GM19035 (cell line): ENCODE measurements at regions not wholly inside any gene's neighbourhood (a gene's known extent, or its start where the extent isn't known, plus 50 kb on each side); places are given as distances from the start of the nearest gene placed in this dataset.
"Not testable (repeated sequence)": the region's sequence is repeated elsewhere in the genome, so short reads cannot be mapped to it uniquely, and the experiment has no call there.

ENCODE experiments used
- ATAC-seq: cut with Tn5 transposase; IDR thresholded peaks from one replicate; pipeline ENCODE4 v1.9.1; 2021; ENCODE audit not compliant: unreplicated experiment

DNA sequence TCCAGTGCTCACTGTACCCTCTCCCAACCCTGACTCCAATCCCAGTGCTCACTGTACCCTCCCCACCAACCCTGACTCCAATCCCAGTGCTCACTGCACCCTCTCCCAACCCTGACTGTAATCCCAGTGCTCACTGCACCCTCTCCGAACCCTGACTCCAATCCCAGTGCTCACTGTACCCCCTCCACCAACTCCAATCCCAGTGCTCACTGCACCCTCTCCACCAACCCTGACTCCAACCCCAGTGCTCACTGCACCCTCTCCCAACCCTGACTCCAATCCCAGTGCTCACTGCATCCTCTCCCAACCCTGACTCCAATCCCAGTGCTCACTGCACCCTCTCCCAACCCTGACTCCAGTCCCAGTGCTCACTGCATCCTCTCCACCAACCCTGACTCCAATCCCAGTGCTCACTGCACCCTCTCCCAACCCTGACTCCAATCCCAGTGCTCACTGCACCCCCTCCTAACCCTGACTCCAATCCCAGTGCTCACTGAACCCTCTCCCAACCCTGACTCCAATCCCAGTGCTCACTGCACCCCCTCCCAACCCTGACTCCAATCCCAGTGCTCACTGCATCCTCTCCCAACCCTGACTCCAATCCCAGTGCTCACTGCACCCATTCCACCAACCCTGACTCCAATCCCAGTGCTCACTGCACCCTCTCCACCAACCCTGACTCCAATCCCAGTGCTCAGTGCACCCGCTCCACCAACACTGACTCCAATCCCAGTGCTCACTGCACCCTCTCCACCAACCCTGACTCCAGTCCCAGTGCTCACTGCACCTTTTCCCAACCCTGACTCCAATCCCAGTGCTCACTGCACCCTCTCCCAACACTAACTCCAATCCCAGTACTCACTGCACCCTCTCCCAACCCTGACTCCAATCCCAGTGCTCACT lies 136.3 kb upstream of the ZNF618 start:
- ATAC-seq = not testable (repeated sequence)

DNA sequence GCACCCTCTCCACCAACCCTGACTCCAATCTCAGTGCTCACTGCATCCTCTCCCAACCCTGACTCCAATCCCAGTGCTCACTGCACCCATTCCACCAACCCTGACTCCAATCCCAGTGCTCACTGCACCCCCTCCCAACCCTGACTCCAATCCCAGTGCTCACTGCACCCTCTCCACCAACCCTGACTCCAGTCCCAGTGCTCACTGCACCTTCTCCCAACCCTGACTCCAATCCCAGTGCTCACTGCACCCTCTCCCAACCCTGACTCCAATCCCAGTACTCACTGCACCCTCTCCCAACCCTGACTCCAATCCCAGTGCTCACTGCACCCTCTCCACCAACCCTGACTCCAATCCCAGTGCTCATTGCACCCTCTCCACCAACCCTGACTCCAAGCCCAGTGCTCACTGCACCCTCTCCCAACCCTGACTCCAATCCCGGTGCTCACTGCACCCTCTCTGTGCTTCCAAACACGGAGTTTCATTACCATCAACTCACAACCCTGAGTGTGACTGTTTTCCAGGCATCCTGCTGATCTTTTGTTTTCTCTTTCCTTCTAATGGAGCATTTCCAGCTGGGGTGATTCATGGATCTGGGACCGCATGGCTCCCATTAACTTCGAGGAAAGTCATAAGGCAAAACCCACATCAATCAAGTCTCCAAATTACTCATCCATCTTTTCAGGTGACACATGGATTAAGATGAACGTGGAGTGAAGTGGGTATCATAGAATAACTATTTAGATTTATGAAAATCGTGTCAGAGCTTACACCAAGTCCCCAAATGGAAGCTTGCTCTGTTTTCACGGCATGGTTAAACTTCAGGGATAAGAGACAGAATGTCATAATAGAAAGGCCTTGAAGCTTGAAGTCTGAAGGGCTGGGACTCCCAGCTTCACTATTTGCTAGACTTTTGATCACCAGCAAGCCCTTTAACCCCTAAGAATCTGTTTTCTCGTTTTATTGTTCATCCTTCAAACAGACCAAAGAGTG lies 135.3 kb upstream of the ZNF618 start:
- ATAC-seq = not testable (repeated sequence)

DNA sequence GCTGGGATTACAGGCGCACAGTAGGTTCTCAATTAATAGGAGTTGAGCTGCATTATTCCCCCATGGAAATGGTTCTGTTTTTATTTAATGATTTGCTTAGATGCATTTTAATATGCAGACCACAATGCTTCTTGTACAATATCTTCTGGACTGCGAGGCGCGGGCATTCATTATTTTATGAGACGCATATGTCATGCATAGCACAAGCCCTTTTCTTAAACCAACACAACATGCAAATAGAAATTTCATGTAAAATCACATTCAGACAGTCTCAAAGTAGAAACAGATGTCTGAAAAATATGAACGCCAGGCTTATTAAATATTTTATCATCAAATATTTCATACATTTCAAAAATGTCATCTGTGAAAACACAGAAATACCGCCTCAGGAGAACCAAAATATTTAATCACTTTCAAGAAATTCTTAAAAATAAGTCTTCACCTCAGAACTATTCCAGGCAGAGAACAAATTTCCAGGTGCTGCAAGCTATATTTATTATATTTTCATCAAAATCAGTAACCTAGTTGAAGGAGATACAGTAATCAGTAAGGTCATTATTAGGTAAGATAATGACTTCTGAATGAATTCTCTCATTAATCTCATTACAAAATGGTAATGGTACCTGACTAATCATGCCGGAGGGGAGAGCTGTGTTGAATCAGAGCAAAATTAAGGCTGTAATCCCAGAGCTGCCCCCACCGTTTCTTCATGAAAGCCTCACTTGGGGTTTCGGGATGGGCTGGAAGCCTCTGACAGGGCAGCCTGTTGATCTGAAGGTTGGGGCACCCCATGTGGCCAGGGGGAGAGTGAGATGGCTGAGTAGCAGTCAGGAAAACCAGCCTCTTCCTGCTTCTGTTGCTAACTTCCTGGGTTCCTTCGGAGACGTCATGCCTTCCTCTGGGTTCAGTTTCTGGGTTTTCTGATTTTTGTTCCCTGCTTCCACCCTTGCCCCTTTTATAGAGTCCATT lies 133.9 kb upstream of the ZNF618 start:
- no peak for ATAC-seq

DNA sequence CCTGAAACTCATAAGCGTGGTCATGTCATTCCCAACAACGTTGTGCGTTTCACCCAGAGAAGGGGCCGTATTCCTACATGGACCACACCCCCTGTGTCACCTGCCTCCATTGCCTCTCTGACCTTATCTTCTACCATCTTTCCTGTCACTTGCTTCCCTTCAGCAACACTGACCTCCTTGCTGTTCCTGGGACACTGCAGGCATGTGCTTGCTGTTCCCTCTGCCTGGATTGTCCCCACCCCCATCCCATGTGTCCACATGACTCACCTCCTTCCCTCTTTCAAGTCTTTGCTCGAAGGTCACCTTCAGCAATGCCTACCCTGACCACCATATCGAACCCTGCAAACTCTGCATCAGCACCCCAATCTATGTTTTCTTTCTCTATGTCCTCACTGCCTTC lies 133.2 kb upstream of the ZNF618 start:
- ATAC-seq = no peak

DNA sequence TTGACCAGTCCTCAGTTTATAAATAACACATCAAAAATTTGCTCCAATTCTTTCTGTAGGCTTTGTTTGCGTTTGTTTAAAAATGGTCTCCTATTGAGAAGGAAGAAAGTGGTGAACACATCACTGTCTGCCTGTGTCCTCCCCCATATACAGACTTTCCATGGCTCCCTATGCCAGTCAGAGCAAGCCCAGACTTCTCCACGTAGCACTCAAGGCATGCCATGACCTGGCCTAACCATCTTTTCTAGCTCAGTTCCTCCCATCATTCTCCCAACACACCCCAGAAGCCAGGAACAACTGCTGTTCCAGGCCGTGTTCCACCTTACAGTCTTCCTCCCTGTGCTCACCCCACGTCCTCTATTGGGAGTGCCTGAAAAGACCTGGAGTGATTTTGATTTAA lies 129.6 kb upstream of the ZNF618 start:
- ATAC-seq = no peak

DNA sequence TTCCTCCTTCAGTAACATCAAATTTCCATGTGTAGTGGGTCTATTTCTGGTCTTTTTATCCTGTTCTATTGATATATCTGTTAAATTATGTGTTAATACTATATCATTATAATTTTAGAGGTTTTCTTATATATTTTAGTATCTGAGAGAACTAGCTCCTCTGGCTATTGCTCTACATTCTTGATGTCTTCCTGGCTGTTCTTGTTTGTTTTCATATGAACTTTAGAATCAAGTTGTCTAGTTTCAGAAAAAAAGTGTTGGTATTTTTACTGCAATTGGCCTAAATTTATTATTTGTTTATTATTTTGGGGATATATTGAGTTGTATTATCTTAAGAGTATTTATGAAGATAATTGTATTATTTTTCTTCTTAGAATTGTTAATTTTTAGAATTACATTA lies 128.0 kb upstream of the ZNF618 start:
- no peak for ATAC-seq

DNA sequence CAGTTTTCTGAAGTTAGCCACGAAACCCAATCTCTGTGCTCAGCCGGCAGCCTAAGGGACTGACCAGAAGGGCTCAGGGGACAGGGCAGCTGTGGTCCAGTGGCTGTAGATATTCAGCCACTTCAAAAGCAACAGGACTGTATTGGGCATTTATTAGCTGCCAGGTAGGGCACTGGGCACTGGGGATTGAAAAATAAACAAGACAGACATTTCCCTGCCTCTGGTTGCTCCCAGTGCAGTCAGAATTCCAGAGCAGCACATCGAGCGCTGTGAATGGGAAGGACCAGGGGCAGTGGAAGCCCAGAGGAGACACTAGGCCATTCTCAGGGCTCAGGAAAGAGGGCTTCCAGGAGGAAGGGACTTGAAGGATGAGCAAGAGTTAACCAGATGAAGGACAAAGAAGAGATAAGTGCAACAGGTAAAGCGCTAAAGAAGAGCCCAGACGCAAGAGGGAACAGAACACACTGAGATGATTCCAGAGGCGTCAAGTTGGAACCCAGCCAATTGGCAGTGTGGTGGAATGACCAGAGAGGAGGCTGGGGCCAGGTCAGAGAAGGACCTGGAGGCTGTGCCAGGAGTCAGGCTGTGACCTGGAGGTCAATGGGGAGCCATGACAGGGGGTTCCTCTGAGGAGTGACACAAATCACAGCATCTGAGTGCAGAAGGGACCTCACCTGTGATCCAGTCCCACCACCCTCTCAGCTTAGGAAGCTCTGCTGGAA lies 122.5 kb upstream of the ZNF618 start:
- ATAC-seq = no peak

DNA sequence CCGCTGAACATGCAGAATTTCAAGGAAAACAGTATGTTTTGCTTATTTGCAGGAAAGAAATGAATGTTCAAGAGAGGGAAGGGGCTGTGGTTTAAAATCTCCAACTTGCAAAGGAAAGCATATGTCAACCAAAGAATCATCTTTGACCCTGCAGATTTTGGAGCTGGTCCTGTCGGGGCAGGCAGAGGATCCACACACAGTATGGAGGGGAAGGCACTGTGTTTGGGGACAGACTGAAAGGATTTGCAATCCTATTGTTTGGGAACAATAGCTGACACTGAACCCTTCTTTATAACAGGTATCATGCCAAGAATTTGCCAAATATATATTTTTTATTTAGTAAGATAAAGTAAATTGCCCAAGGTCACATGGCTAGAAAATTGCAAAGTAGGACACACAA lies 121.4 kb upstream of the ZNF618 start:
- no peak for ATAC-seq

DNA sequence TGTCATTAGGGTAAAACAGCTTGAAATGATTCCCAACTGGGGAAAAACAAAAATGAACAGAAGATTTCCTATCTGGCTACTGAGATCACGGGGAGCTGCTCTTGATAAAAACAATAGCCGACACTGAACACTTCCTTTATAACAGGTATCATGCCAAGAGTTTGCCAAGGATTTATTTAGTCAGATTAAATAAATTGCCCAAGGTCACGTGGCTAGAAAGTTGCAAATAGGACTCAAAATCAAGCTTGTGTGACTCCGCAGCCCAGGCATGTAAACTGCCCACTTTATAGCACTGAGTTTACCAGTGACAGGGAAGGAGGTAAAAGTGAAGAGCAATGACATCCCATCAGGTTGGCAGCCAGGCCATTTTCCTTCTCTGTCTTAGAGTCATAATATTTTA lies 120.7 kb upstream of the ZNF618 start:
- ATAC-seq = no peak

DNA sequence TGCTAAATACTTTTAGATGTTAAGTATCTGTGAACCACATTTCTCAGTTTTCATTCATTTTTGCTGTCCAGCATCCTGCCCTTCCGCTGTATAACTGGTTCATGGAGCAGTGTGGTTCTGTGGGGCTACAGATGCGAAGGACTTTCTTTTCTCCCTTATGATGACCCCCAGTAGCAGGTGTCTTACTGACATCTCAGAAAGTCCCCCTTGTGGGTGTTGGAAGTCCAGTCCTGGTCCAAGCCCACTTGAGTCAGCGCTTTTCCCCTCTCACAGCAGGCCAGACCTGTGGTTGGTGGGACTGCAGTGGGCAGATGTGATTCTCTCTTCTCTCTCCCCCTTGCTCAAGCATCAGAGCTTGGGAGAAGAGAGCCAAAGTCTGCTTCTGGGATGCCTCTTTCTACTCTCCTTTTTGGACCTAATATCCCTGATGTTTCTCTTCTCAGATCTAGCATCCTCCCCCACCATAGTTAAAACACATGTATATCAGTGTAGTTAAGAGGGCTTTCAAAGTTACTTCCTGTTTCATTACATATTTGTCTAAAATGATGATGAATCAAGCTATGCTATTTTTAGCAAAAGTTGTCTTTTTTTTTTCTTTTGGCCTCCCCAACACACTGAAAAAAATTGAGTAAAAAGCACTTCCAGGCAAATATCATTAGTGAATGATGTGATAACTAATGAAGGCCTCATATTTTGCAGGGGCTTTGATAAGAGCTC lies 119.5 kb upstream of the ZNF618 start:
- ATAC-seq = no peak

DNA sequence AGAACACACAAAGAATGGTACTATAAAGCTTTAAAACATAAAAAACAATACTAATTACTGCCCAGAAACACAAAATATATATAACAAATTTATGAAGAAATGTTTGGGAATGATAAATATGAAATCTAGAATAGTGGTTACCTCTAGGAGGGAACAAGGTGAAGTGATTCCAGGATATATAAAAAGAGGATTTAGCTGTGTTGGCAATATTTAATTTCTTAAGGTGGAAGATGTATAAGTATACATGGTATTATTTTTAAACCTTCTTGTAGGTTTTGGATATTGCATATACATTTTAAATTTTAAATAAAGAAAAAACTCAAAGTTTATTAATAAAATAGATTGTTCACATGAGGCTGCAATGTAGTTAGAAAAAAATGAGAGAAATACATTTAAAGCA lies 112.7 kb upstream of the ZNF618 start:
- no peak for ATAC-seq

DNA sequence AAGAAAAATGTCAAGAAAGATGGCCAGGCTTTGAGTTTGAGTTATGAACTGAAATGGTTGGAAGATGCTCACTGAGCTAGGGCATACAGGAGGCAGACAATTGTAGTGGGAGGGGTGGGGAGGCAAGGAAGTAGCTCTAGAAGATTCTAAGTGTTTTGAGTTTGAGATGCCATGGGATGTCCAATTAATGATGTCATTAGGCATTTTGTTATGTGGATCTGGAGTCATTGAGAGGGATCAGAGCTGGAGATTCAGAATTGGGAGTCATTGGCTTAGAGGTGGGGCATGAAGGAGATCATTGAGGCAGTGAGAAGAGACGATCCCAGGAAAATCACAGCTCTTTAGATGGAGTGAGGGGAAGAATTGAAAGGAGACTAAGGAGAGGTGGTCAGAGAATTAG lies 111.5 kb upstream of the ZNF618 start:
- no peak for ATAC-seq

DNA sequence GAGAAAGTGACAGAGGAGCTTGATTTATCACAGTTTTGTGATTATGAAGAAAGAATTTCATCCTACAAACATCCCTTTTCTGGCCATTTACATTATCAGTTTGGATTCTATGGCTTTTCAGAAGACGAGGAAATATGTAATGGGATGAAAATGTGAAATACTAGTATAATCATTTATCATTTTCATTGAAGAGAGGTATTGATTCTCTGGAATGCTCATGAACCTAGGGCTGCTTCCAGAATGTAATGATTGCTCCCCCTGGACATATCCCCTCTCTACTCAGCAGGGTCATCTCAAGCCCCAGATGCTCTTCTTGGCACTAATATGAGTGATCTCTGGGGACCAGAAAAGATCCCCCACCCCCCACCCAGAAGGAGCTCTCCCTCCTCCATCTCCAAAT lies 106.7 kb upstream of the ZNF618 start:
- no peak for ATAC-seq

DNA sequence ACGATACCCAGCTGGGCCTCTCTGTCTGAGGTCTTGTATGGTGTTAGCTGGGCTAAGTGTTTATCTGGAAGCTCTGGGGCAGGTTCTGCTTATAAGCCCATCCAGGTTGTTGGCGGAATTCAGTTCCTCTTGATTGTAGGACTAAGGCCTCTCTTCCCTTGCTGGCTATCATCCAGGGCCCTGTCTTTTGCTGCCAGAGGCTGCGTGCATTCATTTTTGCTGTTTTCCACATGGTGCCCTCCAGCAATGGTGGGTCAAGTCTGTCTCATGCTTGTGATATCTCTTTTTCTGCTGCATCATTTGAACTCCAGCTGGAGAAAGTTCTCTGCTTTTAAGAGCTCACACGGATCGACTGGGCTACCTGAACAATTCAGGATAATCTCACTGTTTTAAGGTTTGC lies 105.7 kb upstream of the ZNF618 start:
- ATAC-seq = no peak

DNA sequence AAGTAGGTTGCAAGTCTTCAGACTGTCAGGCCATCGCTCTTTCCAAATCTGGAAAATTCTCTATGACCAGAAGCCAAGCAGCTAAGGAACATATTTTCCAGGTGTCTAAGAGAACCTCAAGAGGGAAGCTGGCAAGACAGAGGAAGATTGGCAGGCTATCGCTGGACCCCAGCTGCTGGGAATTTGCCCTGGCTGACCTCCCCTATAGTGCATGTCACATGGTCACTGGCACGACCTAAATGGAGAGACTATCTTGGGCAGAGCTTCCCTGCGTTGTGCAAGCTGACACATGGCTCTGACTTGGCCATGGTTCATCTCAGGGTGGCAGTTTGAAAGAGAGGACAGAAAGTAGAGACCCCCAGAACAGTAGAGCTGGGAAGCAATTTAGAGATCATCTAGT lies 104.9 kb upstream of the ZNF618 start:
- ATAC-seq = no peak

DNA sequence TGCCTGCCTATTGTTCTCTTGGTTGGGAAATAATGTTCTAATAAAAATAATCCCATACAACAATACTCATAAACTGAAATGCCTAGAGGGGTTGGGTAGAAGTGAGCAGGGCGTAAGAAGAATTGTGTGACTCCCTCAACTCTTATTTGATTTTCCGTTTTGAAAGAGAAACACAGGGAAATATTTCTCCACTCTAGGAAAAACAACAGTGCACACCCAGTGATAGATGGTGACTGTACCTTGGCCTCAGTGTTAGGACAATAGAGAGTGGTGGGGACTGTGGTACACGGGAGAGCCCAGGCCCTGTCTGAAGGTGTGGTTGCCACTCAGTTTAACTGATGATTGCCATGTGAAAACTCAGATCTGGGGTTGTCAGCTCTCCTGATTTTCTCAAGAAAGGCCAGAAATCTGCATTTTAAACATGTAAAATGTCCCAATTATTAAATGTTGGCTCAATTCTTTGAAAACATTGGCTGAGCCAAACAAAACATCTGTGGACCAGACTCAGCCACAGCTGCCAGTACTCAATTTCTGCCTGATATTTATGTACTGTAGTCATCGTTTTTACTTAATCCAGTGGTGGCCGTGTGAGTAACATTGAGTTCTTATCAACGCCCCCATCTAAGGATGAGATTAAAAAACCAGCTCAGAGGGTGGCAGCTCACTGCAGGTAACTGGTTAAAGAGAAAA lies 103.8 kb upstream of the ZNF618 start:
- no peak for ATAC-seq

DNA sequence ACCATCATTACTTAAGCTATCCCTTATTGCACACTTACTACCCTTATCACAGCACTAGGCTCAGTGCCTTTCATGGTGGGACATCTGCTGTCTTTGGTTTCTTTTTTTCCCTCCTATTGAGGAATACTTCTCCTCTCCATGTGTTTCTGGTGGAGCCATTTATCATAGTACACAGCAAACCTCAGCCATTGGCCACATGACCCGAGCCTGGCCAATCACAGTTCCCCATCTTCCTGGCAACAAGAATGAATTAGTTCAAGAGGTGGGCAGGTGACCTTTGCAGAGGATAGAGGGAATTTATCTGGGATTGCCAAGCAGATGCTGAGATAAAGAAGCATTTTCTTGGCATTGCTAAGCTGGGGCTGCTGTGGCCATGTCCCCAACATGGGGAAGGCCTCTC lies 101.1 kb upstream of the ZNF618 start:
- ATAC-seq = no peak

DNA sequence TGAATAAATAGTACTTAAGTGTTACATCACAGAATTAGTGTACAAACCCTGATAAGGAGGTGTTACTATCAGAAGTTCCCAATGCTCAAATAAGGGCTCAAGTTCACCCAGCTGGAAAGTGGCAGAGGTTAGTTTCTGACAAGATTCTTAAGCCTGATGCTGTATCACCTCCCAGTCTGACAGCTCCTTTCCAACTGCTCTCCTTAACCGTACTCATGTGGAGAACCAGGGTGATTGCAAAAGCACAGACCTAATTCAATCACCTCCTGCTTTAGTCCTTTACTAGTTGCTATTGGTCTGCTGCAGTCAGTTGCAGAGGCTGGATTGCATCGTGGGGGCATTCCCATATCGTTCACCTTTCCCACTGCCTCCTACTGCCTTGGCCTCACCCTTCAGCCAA lies 100.4 kb upstream of the ZNF618 start:
- ATAC-seq = no peak

DNA sequence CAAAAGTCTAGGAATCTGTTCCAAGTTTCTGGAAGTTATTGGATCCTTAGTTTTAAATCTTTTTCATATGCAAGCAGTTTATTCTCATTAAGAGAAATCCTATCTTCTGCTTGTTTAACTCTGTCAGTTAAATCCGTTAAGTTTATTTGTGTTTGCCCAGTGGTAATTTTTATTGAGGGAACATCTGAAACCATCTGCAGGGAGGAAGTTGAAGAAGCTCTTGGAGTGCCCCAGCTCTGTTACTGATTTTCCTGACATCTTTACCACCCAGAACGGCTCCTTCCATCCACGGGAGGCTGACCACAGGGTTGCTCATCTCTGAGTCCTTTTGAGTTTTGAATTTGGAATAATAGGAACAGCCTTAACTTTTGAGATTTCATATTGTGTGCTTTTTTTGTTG lies 99.9 kb upstream of the ZNF618 start:
- no peak for ATAC-seq
